Endothelial cell of umbilical vein (primary cell): ENCODE measurements at regions not wholly inside any gene's neighbourhood (a gene's known extent, or its start where the extent isn't known, plus 50 kb on each side); places are given as distances from the start of the nearest gene placed in this dataset.

Source experiments
- BruUV-seq: library from RNA; stranded (reverse); fragments of 400-500 nt; replicated peaks from 2 replicates; lab custom pipeline; 2021; lab: Mats Ljungman, UMichigan
- CTCF ChIA-PET: fragments of 300-600, 350-600 bp; sonication (Branson Sonifier 250); formaldehyde crosslinking; loops from one replicate; lab custom pipeline; 2021; ENCODE audit warnings: antibody characterized with exemption, inconsistent platforms; lab: Charles Lee
- POLR2A ChIA-PET: fragments of 300-600, 350-600 bp; sonication (Branson Sonifier 250); formaldehyde crosslinking; loops from one replicate; lab custom pipeline; 2021; ENCODE audit warnings: antibody characterized with exemption, inconsistent platforms; lab: Charles Lee
- DNase-seq: peaks from one replicate; pipeline ENCODE4 v3.0.0-alpha.2; 2011; ENCODE audit warnings: low read depth, low spot score
- FAIRE-seq: peaks from 2 replicates; lab custom pipeline; 2011; peaks lifted over from hg19 to GRCh38; lab: Jason Lieb, UNC
- H2AFZ ChIP-seq: 2 replicates; pipeline ENCODE4 v1.6.0; 2012; ENCODE audit warnings: low read depth, low read length, control low read depth, inconsistent platforms
- H3K27ac ChIP-seq: 2 replicates; pipeline ENCODE4 v1.5.1; 2011; ENCODE audit warnings: low read depth, mild to moderate bottlenecking, control low read depth, low read length, moderate library complexity; ENCODE audit not compliant: insufficient read depth
- H3K27me3 ChIP-seq, 2 experiments: 2 replicates each; pipeline versions ENCODE4 v1.6.0 to v1.6.1; 2011; ENCODE audit warnings: low read length in 2 of 2, mixed read lengths in 1 of 2; ENCODE audit not compliant: control insufficient read depth in 2 of 2, insufficient read depth in 2 of 2
- H3K36me3 ChIP-seq, 2 experiments: 2 replicates in 1 of 2; 3 replicates in 1 of 2; pipeline ENCODE4 v1.5.1; 2011; ENCODE audit warnings: low read length in 2 of 2, mild to moderate bottlenecking in 1 of 2, moderate library complexity in 1 of 2; ENCODE audit not compliant: control insufficient read depth in 2 of 2, insufficient read depth in 2 of 2; ENCODE audit errors: extremely low read depth in 1 of 2
- H3K4me1 ChIP-seq: 3 replicates; pipeline ENCODE4 v1.5.1; 2011; ENCODE audit warnings: mild to moderate bottlenecking, low read length; ENCODE audit not compliant: control insufficient read depth, insufficient read depth; ENCODE audit errors: extremely low read depth
- H3K4me2 ChIP-seq: 2 replicates; pipeline ENCODE4 v1.6.1; 2011; ENCODE audit warnings: low read length, control low read depth, mixed read lengths; ENCODE audit not compliant: insufficient read depth
- H3K4me3 ChIP-seq, 3 experiments: fragments of 200-600 bp in 1 of 3; sonication (generic), shearing (Covaris generic) in 1 of 3; replicated peaks in 1 of 3; 2 replicates each; pipeline ENCODE4 v1.5.1; 2011 to 2016; ENCODE audit warnings: control low read depth in 3 of 3, low read length in 3 of 3, mild to moderate bottlenecking in 2 of 3, inconsistent platforms in 1 of 3, low read depth in 1 of 3, moderate library complexity in 1 of 3; ENCODE audit not compliant: insufficient read depth in 1 of 3
- H3K79me2 ChIP-seq: 2 replicates; pipeline ENCODE4 v1.6.0; 2012; ENCODE audit warnings: low read length, inconsistent platforms; ENCODE audit not compliant: control insufficient read depth, insufficient read depth
- H3K9ac ChIP-seq: replicated peaks from 2 replicates; pipeline ENCODE3; 2011; ENCODE audit warnings: low read length, control low read depth; ENCODE audit not compliant: insufficient read depth; ENCODE audit errors: extremely low read depth
- H3K9me1 ChIP-seq: replicated peaks from 3 replicates; pipeline ENCODE4 v1.6.0; 2011; ENCODE audit warnings: mild to moderate bottlenecking, low read length; ENCODE audit not compliant: control insufficient read depth, insufficient read depth; ENCODE audit errors: extremely low read depth
- H3K9me3 ChIP-seq: replicated peaks from 2 replicates; pipeline ENCODE4 v1.5.1; 2012; ENCODE audit warnings: low read length, inconsistent platforms; ENCODE audit not compliant: control insufficient read depth, insufficient read depth
- H4K20me1 ChIP-seq: replicated peaks from 2 replicates; pipeline ENCODE3; 2011; ENCODE audit warnings: mild to moderate bottlenecking, low read length; ENCODE audit not compliant: control insufficient read depth, insufficient read depth; ENCODE audit errors: extremely low read depth
- CTCF ChIP-seq, 2 donors: IDR thresholded peaks; 1 replicate in 1 of 2; 2 replicates in 1 of 2; pipeline ENCODE4 v1.5.1; 2011; ENCODE audit warnings: low read length in 2 of 2, mild to moderate bottlenecking in 2 of 2, moderate library complexity in 2 of 2, control low read depth in 1 of 2, inconsistent platforms in 1 of 2, low read depth in 1 of 2; ENCODE audit not compliant: insufficient read depth in 1 of 2; ENCODE audit errors: extremely low read depth in 1 of 2
- EZH2 ChIP-seq: IDR thresholded peaks from 2 replicates; pipeline ENCODE4 v1.6.1; 2012; ENCODE audit warnings: borderline replicate concordance, low read depth, mild to moderate bottlenecking, moderate library complexity, low read length, inconsistent platforms; ENCODE audit not compliant: severe bottlenecking
- FOS ChIP-seq: IDR thresholded peaks from 2 replicates; pipeline ENCODE4 v1.6.1; 2011; ENCODE audit warnings: mild to moderate bottlenecking, low read length, moderate library complexity, borderline replicate concordance; ENCODE audit not compliant: insufficient read depth
- GATA2 ChIP-seq: IDR thresholded peaks from 2 replicates; pipeline ENCODE4 v1.7.0; 2011; ENCODE audit warnings: low read depth, mild to moderate bottlenecking, moderate library complexity, mixed read lengths, low read length; ENCODE audit not compliant: insufficient read length, insufficient read depth
- JUN ChIP-seq: IDR thresholded peaks from 2 replicates; pipeline ENCODE4 v1.6.1; 2011; ENCODE audit warnings: borderline replicate concordance, low read depth; ENCODE audit not compliant: insufficient read length, insufficient read depth
- MAX ChIP-seq: IDR thresholded peaks from 2 replicates; pipeline ENCODE4 v1.6.1; 2011; ENCODE audit not compliant: insufficient read depth, insufficient read length
- MYC ChIP-seq: IDR thresholded peaks from one replicate; pipeline ENCODE4 v1.6.1; 2011; ENCODE audit warnings: mild to moderate bottlenecking, low read depth, low read length
- POLR2A ChIP-seq: IDR thresholded peaks from 2 replicates; pipeline ENCODE4 v1.6.1; 2012; ENCODE audit warnings: low read depth, mild to moderate bottlenecking, control low read depth, low read length
- POLR2AphosphoS5 ChIP-seq: IDR thresholded peaks from 2 replicates; pipeline ENCODE4 v1.6.1; 2012; ENCODE audit warnings: low read depth, mild to moderate bottlenecking, control low read depth, low read length, moderate library complexity; ENCODE audit not compliant: insufficient read depth
- dilution Hi-C: fragments of 300-500 bp; cut with MboI; formaldehyde crosslinking; loops from one replicate; pipeline ENCODE4 v1.15.0; 2019; ENCODE audit warnings: low sequenced_read_pairs; ENCODE audit not compliant: extremely low pct_ligation_motif_present
- intact Hi-C: fragments of 100-400 bp; cut with micrococcal nuclease; formaldehyde crosslinking; loops from one replicate; pipeline ENCODE4 v1.10.0; 2022

- no peak overlapping the region for H3K27ac ChIP-seq
- H3K9ac ChIP-seq: no peak overlapping the region
- no peaks in the 10 kb centered on the region for H3K36me3 ChIP-seq
- DNase-seq (no peak), FAIRE-seq (no peak)
- H2AFZ ChIP-seq: no peak overlapping the region
- POLR2A ChIA-PET: no interaction called here
- H4K20me1 ChIP-seq: no peaks in the 10 kb centered on the region
- intact Hi-C loops: no loop called here
- TF ChIP-seq POLR2A: no peak
- H3K79me2 ChIP-seq: no peaks in the 10 kb centered on the region
- no peaks in the 10 kb centered on the region for H3K9me1 ChIP-seq
- dilution Hi-C loops: no loop called here
- no peaks in the 10 kb centered on the region for H3K9me3 ChIP-seq
- H3K4me2 ChIP-seq: no peak overlapping the region
- H3K4me3 ChIP-seq: no peak overlapping the region
- BruUV-seq: no TSS peak
- H3K4me1 ChIP-seq: peaks cover 5% of the 10 kb centered on the region
- peaks cover 0 to 5% of the 10 kb centered on the region in 2 experiments for H3K27me3 ChIP-seq
- CTCF ChIA-PET: interaction anchor here (0.8 to 4.1 kb wide), 4 partner anchors 11 to 77 kb away, joined by 3 to 19 read pairs (median 4); no protein-coding TSS in a partner anchor
Measured at GRCh38 chr13:30846866-30847265, 59.2 kb upstream of the MEDAG start.

GRCh38 chr13:30847650-30848307 is 58.3 kb upstream of the MEDAG start:
- TF ChIP-seq FOS (no peak), JUN (no peak), CTCF (IDR thresholded peaks at IDR 0.05; ENCODE audit: extremely low read depth in 1 of 2, insufficient read depth in 1 of 2, low read depth in 1 of 2, low read length in 2 of 2) (no peak), POLR2AphosphoS5 (no peak), MAX (no peak), POLR2A (no peak), MYC (no peak), EZH2 (no peak), GATA2 (no peak)
- H3K27me3 ChIP-seq: peaks cover 2 to 5% of the 10 kb centered on the region in 2 experiments
- H3K4me1 ChIP-seq: peaks cover 5% of the 10 kb centered on the region
- no peak overlapping the region for H2AFZ ChIP-seq
- H3K27ac ChIP-seq: no peak overlapping the region
- intact Hi-C loops: no loop called here
- no peak overlapping the region for H3K4me2 ChIP-seq
- DNase-seq (no peak), FAIRE-seq (no peak)
- no peaks in the 10 kb centered on the region for H4K20me1 ChIP-seq
- ChIA-PET CTCF (interaction anchor here (0.8 to 4.1 kb wide), 4 partner anchors 10 to 76 kb away, joined by 3 to 19 read pairs (median 4); no protein-coding TSS in a partner anchor), POLR2A (no interaction called here)
- no peak overlapping the region for H3K4me3 ChIP-seq
- H3K79me2 ChIP-seq: no peaks in the 10 kb centered on the region
- dilution Hi-C loops: no loop called here
- BruUV-seq: no TSS peak
- no peaks in the 10 kb centered on the region for H3K36me3 ChIP-seq
- no peaks in the 10 kb centered on the region for H3K9me3 ChIP-seq
- H3K9ac ChIP-seq: no peak overlapping the region
- H3K9me1 ChIP-seq: no peaks in the 10 kb centered on the region
